ENCODE measurements at regions not wholly inside any gene's neighbourhood (a gene's known extent, or its start where the extent isn't known, plus 50 kb on each side); places are given as distances from the start of the nearest gene placed in this dataset.

GRCh38 chr11:128227466-128227865 is 359.9 kb downstream of the ETS1 start:
- H3K27ac ChIP-seq (replicated peaks): no peak overlapping the region
- no peaks in the 10 kb centered on the region for H3K36me3 ChIP-seq
- no peaks in the 10 kb centered on the region for H3K4me1 ChIP-seq
- H3K9me3 ChIP-seq (replicated peaks): no peaks in the 10 kb centered on the region
- TF ChIP-seq CTCF (IDR thresholded peaks at IDR 0.05; ENCODE audit: borderline replicate concordance): no peak
- DNase-seq: no peak
- intact Hi-C loops (cut with micrococcal nuclease): no loop called here
- H3K4me3 ChIP-seq: no peak overlapping the region
- H3K27me3 ChIP-seq (ENCODE audit: low read depth): no peaks in the 10 kb centered on the region

GRCh38 chr11:128226106-128226716 is 361.1 kb downstream of the ETS1 start:
- no peaks in the 10 kb centered on the region for H3K9me3 ChIP-seq (replicated peaks)
- H3K4me1 ChIP-seq: no peaks in the 10 kb centered on the region
- no peak for TF ChIP-seq CTCF (IDR thresholded peaks at IDR 0.05; ENCODE audit: borderline replicate concordance)
- intact Hi-C loops (cut with micrococcal nuclease): no loop called here
- H3K4me3 ChIP-seq: no peak overlapping the region
- DNase-seq: no peak
- no peak overlapping the region for H3K27ac ChIP-seq (replicated peaks)
- H3K36me3 ChIP-seq: no peaks in the 10 kb centered on the region
- no peaks in the 10 kb centered on the region for H3K27me3 ChIP-seq (ENCODE audit: low read depth)

GRCh38 chr11:128222245-128222884 is 365.0 kb downstream of the ETS1 start:
- Histone ChIP-seq H3K27ac (replicated peaks) (no peak overlapping the region), H3K9me3 (replicated peaks) (no peaks in the 10 kb centered on the region), H3K36me3 (no peaks in the 10 kb centered on the region), H3K4me1 (no peaks in the 10 kb centered on the region), H3K4me3 (no peak overlapping the region), H3K27me3 (ENCODE audit: low read depth) (no peaks in the 10 kb centered on the region)
- no peak for DNase-seq
- no peak for TF ChIP-seq CTCF (IDR thresholded peaks at IDR 0.05; ENCODE audit: borderline replicate concordance)
- intact Hi-C loops (cut with micrococcal nuclease): no loop called here

- H3K4me1 ChIP-seq: no peaks in the 10 kb centered on the region
- no peak overlapping the region for H3K4me3 ChIP-seq
- H3K36me3 ChIP-seq: no peaks in the 10 kb centered on the region
- no peaks in the 10 kb centered on the region for H3K27me3 ChIP-seq (ENCODE audit: low read depth)
- H3K27ac ChIP-seq (replicated peaks): peak overlapping the region; percentile 20
- intact Hi-C loops (cut with micrococcal nuclease): no loop called here
- no peak for TF ChIP-seq CTCF (IDR thresholded peaks at IDR 0.05; ENCODE audit: borderline replicate concordance)
- no peaks in the 10 kb centered on the region for H3K9me3 ChIP-seq (replicated peaks)
- no peak for DNase-seq
Measured at GRCh38 chr11:128219731-128220120, 367.6 kb downstream of the ETS1 start.

GRCh38 chr11:128216198-128216597 is 371.2 kb downstream of the ETS1 start:
- no peak overlapping the region for H3K27ac ChIP-seq (replicated peaks)
- intact Hi-C loops (cut with micrococcal nuclease): no loop called here
- TF ChIP-seq CTCF (IDR thresholded peaks at IDR 0.05; ENCODE audit: borderline replicate concordance): no peak
- no peak overlapping the region for H3K4me3 ChIP-seq
- H3K36me3 ChIP-seq: no peaks in the 10 kb centered on the region
- H3K27me3 ChIP-seq (ENCODE audit: low read depth): no peaks in the 10 kb centered on the region
- DNase-seq: no peak
- no peaks in the 10 kb centered on the region for H3K4me1 ChIP-seq
- H3K9me3 ChIP-seq (replicated peaks): no peaks in the 10 kb centered on the region

All from left ventricle myocardium inferior (tissue), 1 donor.